GM19238 (cell line): ENCODE measurements at regions not wholly inside any gene's neighbourhood (a gene's known extent, or its start where the extent isn't known, plus 50 kb on each side); places are given as distances from the start of the nearest gene placed in this dataset.
"Not testable (repeated sequence)": the region's sequence is repeated elsewhere in the genome, so short reads cannot be mapped to it uniquely, and the experiment has no call there.

Experiments used
- DNase-seq: peaks from one replicate; pipeline ENCODE4 v3.0.0; 2011; ENCODE audit warnings: low spot score; ENCODE audit not compliant: insufficient read length

GRCh38 chr9:2394087-2394741 lies 227.4 kb upstream of the VLDLR start:
- DNase-seq: not testable (repeated sequence)

DNA sequence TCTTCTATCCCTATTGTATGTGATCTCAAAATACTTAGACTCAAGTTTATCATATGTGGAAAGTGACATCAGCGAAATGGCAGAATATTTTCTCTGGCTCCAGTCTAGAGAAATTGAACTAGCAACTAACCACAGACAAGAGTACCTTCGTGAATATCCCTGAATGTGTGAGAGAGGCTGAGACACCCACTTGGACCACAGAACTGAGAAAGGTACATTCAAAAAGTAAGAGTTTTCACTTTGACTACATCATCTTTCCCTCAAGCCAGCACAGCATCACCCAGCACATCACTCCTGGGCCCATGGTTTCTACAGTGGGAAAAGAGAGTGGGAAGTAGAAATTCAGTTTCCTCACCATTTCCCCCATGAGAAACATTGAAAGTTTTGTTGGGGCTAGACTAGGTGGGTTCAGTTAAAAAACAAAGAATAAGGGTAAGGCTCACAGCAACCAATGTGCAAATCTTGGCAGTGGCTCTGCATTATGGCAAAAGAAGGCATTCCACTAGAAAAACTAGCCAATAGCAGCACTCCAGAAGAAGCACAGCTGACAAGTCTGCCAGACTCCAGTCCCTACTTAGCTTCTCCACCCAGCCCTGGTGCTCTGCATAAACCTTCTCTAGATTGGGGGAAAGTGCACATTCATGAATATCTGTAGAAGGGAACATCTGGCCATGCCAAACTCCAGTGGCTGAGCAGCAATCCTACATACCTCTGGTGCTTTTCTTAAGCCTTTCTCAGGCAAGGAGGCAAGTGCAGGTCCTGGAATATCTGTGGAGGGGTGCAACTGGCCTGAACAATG lies 225.6 kb upstream of the VLDLR start:
- no peak for DNase-seq

DNA sequence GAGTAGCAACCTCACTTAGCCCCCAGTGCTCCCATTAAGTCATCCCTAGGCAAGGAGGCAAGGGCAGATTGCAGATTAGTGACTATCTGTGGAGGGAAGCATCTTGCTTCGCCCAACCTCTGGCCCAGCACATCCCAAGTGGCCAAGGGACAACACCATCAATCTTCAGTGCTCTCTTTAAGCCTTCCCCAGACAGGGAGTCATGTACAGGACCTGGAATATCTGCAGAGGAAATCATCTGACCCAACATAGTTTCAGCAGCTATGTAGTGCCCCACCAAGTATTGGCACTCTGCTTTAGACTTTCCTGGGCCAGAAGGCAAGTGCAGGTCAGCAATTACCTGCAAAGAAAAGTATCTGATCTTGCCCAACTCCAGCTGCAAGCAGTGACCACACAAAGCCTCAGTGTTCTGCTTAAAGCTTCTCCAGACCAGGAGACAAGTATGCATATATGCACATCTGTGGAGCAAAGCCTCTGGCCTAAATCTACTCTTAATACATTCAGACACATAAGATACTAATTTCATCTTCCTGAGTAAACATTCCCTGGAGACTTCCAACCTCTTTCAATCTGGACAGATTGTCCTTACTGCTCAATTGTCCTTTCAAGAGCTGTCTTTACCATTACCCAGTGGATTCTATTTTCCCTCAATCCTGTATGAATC lies 224.8 kb upstream of the VLDLR start:
- no peak for DNase-seq

- DNase-seq: not testable (repeated sequence)
These were observed 223.7 kb upstream of the VLDLR start for GRCh38 chr9:2397875-2398274.

DNA sequence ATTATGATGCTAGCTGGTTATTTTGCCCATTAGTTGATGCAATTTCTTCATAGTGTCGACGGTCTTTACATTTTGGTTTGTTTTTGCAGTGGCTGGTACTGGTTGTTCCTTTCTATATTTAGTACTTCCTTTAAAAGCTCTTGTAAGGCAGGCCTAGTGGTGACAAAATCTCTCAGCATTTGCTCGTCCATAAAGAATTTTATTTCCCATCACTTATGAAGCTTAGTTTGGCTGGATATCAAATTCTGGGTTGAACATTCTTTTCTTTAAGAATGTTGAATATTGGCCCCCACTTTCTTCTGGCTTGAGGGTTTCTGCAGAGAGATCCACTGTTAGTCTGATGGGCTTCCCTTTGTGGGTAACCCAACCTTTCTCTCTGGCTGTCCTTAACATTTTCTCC lies 219.8 kb upstream of the VLDLR start:
- not testable (repeated sequence) for DNase-seq

DNA sequence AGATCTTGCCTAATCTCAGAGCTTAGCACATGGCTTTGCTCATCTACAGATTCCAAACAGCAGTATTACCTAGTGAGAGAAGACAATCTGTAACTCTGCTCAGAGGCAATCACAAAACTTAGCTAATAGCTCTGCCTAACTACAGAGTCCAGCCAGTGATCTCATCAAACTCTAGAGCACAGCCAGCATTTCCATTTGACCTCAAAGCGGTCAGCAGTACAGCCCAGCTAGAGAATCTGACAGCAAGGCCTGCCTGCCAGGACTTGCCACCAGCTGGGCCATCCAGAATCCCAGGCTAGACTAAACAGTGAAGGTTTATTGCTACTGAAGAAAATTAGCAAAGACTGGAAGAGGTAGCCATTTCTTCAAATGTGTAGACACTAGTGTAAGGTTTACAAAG lies 217.9 kb upstream of the VLDLR start:
- no peak for DNase-seq

DNA sequence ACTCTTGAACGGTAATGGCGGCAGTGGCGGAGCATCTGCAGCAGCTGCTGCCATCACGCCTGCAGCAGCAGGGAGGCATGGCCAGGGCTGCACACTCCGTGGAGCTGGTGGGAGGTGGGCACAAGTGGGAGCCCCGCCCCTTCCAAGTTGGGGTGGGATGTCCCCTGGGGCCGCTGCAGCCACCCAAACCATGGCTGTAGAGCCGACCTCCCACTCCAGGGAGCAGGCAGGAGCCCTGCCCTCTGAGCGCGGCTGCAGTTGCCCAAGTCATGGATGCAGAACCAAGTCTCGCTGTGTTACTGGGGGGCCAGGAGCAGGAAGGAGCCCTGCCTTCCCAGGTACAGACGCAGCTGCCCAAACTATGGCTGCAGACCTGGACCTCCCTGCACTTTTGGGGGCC lies 215.3 kb upstream of the VLDLR start:
- DNase-seq: no peak

- no peak for DNase-seq
These were observed 214.1 kb upstream of the VLDLR start for GRCh38 chr9:2407450-2407849.

- no peak for DNase-seq
These were observed 209.9 kb upstream of the VLDLR start for GRCh38 chr9:2411459-2412215.

GRCh38 chr9:2413160-2413805 lies 208.3 kb upstream of the VLDLR start:
- DNase-seq: no peak

DNA sequence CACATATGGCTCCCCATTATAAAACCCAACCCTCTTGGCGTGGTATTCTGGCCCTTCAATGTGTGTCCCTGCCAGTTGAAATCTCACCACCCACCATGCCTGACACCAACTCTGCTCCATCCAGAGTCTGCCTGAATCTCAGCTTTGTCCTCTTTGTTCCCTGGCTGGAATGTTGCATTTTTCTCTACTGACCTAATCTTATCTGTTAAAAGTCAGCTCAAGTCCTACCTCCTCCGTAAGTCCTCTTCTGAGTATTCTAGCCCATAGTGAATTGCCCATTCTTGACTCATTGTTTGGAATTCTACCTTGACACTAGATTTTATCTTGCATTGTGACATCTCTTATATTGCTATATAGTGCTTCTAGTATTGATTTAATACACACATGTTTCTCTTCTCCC lies 207.1 kb upstream of the VLDLR start:
- no peak for DNase-seq

DNA sequence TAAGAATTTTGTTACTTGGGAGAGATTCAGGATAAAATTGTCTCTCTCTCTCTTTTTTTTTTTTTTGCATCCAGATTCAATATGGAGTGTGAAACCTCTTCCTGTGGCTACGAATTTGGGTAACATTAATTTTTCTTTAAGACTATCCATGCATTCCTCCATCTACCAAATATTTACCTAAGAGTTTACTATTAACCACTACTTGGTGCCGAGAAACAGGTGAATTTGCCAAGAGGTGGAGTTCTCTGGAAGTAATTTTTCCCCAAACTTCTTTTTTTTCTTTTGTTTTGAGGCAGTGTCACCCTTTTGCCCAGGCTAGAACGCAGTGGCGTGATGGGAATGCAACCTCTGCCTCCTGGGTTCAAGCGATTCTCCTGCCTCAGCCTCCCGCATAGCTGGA lies 206.3 kb upstream of the VLDLR start:
- no peak for DNase-seq

- no peak for DNase-seq
These were observed 203.9 kb upstream of the VLDLR start for GRCh38 chr9:2417730-2418129.

- DNase-seq: no peak
These were observed 203.0 kb upstream of the VLDLR start for GRCh38 chr9:2418619-2419018.

DNA sequence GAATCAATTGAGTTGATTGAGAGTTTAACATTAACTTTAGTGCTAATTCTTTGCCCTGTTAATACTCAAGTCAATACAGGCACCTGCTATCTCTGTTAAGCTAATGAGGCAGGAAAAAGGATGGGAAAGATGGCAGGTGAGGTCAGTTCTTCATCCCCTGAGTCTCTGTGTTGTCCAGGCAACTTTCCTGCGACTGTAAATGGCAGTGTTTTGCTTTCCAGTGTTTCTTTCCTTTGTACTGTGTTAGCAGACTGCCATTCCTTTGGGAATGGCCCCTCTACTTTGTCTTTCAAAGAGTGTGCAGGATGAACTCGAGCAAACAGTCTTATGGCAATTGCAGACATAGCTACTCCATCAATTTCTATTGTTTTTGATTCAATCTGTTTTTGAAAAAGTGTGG lies 202.2 kb upstream of the VLDLR start:
- no peak for DNase-seq

- no peak for DNase-seq
These were observed 201.0 kb upstream of the VLDLR start for GRCh38 chr9:2420543-2420942.

GRCh38 chr9:2424619-2425033 lies 197.0 kb upstream of the VLDLR start:
- no peak for DNase-seq

DNA sequence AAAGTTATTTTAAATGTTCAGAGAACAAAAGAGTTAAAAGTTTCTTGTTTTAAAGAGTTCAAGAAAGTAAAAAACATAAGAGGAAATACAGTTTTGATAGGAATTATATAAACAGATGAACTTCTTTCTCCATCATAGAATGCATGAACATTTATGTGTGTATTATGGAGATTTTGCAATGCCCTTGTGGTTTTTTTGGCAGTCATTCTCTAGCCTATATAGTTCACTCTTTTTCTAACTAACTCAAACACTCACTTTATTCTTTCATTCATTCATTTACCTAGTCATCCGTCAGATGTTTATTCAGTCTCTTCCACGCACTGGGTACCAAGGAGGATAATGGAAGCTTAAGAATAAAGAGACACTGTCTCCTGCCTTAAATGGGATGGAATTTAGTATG lies 195.9 kb upstream of the VLDLR start:
- no peak for DNase-seq

DNA sequence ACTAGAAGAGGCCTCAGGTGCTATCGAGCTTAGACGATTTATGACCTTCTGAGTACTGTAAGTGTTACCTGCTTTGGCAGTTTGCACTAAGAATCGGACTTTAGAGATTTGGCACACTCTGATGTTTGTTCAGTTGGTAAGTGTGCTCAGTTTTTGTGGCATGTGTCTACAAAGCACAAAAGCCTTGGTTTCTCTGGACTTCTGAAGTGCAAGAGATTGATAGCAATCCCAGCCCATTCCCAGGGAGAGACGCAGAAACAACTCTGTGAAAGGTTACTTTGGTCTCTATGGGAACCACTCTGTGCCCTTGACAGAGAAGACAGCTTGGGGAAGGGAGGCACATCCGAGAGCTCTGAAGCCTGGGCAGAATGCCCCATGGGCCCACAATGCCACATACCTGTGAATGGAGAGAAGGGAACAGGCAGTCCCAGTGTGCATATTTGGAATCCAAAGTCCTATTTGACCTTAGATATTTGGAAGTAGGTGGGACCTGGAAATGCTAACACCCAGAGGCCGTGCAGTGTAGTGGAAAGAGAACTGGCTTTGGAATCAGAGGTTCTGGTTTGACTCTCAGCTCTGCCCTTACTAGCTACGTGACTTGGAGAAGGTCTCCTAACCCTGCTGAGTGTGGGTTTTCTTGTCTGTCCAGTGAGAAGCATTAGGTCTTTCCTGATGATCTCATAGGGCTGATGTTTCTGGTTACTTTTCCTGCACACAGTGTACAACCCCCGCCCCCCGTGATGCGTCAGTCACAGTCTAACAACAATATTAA lies 194.3 kb upstream of the VLDLR start:
- DNase-seq: no peak

DNA sequence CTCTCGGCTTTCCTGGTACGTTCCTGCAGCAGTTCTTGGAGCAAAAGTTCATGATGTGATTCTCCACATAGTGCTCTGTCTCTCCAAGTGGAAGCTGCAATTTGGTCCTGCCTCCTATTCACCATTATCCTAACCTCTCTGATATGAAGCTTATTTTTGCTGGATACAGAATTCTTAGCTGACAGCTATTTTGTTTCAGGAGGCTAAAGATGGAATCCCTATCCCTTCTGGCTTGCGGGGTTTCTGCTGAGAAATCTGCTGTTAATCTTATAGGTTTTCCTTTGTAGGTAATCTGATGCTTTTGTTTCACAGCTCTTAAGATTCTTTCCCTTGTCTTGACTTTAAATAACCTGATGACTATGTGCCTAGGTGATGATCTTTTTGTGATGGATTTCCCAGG lies 181.6 kb upstream of the VLDLR start:
- DNase-seq: no peak

- not testable (repeated sequence) for DNase-seq
These were observed 177.7 kb upstream of the VLDLR start for GRCh38 chr9:2443933-2444332.
